ENCODE measurements at regions not wholly inside any gene's neighbourhood (a gene's known extent, or its start where the extent isn't known, plus 50 kb on each side); places are given as distances from the start of the nearest gene placed in this dataset.

GRCh38 chr5:57317341-57317740 is 143.5 kb downstream of the GPBP1 start:
- TF ChIP-seq NR3C1 (IDR thresholded peaks at IDR 0.05) (no peak), GATA3 (IDR thresholded peaks at IDR 0.05; ENCODE audit: borderline replicate concordance) (no peak), CTCF (IDR thresholded peaks at IDR 0.05) (no peak), BHLHE40 (IDR thresholded peaks at IDR 0.05; ENCODE audit: low read depth, low read length) (no peak), PHF8 (IDR thresholded peaks at IDR 0.05; ENCODE audit: borderline replicate concordance, low read depth) (no peak), ZSCAN20 (CRISPR knock-in tag; IDR thresholded peaks at IDR 0.05) (no peak), CHD2 (IDR thresholded peaks at IDR 0.05; ENCODE audit: low read length, partially characterized antibody) (no peak), SMC3 (IDR thresholded peaks at IDR 0.05) (no peak), CEBPB (IDR thresholded peaks at IDR 0.05) (no peak), ZFP36 (IDR thresholded peaks at IDR 0.05; ENCODE audit: borderline replicate concordance, partially characterized antibody) (no peak), RNF2 (IDR thresholded peaks at IDR 0.05; ENCODE audit: borderline replicate concordance, low read depth) (no peak)
- Histone ChIP-seq H3K9me3 (no peaks in the 10 kb centered on the region), H3K4me2 (no peak overlapping the region), H3K4me3 (no peak overlapping the region), H3K4me1 (no peaks in the 10 kb centered on the region), H3K27ac (no peak overlapping the region)
- no peak for ATAC-seq
- POLR2A ChIA-PET = no interaction called here
- DNase-seq (ENCODE audit: low read depth in 1 of 2, low spot score in 1 of 2) = no peak
- no peak for FAIRE-seq
- CTCF ChIA-PET = interaction anchor here (1.0 to 2.8 kb wide), 3 partner anchors 10 to 66 kb away, joined by 3 to 9 read pairs (median 7); no protein-coding TSS in a partner anchor
- 78% methylated on average over 5 of the region's 5 CpGs for WGBS (ENCODE audit: missing lambda C conversion rate)

GRCh38 chr5:57316798-57317327 is 143.0 kb downstream of the GPBP1 start:
- POLR2A ChIA-PET = interaction anchor here (0.6 kb wide), 1 partner anchor 463 kb away, joined by 3 read pairs; no protein-coding TSS in a partner anchor
- TF ChIP-seq ELK1 (IDR thresholded peaks at IDR 0.05; ENCODE audit: low read depth, low read length) (no peak), JUN (IDR thresholded peaks at IDR 0.05) (no peak), CTCF (IDR thresholded peaks at IDR 0.05) (no peak), NFE2L2 (conservative IDR thresholded peaks at IDR 0.05; ENCODE audit: low read length) (no peak)
- no peak for FAIRE-seq
- WGBS (ENCODE audit: missing lambda C conversion rate) = 70% methylated on average over 3 of the region's 3 CpGs
- CTCF ChIA-PET = interaction anchor here (1.0 to 2.8 kb wide), 3 partner anchors 11 to 66 kb away, joined by 3 to 9 read pairs (median 7); no protein-coding TSS in a partner anchor
- Histone ChIP-seq H3K4me3 (no peak overlapping the region), H3K4me2 (no peak overlapping the region), H3K9me3 (no peaks in the 10 kb centered on the region), H3K27ac (no peak overlapping the region), H3K4me1 (no peaks in the 10 kb centered on the region)
- ATAC-seq = no peak
- DNase-seq (ENCODE audit: low read depth in 1 of 2, low spot score in 1 of 2) = peak in 1 of 2 experiments; percentile 7

GRCh38 chr5:57315941-57316340 is 142.1 kb downstream of the GPBP1 start:
- FAIRE-seq = no peak
- no peak for DNase-seq (ENCODE audit: low read depth in 1 of 2, low spot score in 1 of 2)
- no peaks in the 10 kb centered on the region for H3K9me3 ChIP-seq
- CTCF ChIA-PET = interaction anchor here (1.5 to 1.8 kb wide), 2 partner anchors 13 to 18 kb away, joined by 5 to 7 read pairs; no protein-coding TSS in a partner anchor
- no peak overlapping the region for H3K4me2 ChIP-seq
- POLR2A ChIA-PET = no interaction called here
- H3K27ac ChIP-seq = no peak overlapping the region
- TF ChIP-seq MAX (IDR thresholded peaks at IDR 0.05) (no peak), JUN (IDR thresholded peaks at IDR 0.05) (no peak), PBX3 (IDR thresholded peaks at IDR 0.05) (no peak), ZC3H11A (IDR thresholded peaks at IDR 0.05) (peak; percentile 92)
- no peaks in the 10 kb centered on the region for H3K4me1 ChIP-seq
- H3K4me3 ChIP-seq = no peak overlapping the region
- no peak for ATAC-seq
- WGBS (ENCODE audit: missing lambda C conversion rate) = 86% methylated on average over 3 of the region's 3 CpGs
